Esophagus squamous epithelium (tissue), 4 donors: ENCODE measurements at regions not wholly inside any gene's neighbourhood (a gene's known extent, or its start where the extent isn't known, plus 50 kb on each side); places are given as distances from the start of the nearest gene placed in this dataset.

ENCODE experiments used
- POLR2A ChIP-seq, 4 donors: fragments of 450-650 bp; IDR thresholded peaks; one replicate each; pipeline ENCODE4 v1.6.1; 2017; ENCODE audit warnings: antibody characterized with exemption in 4 of 4, mild to moderate bottlenecking in 4 of 4, moderate library complexity in 3 of 4
- TF ChIP-seq, protein P1 (sequence below), 6 experiments: fragments of 450-650 bp in 4 of 6; fragments of 200-600 bp in 2 of 6; sonication (generic) in 2 of 6; IDR thresholded peaks; one replicate each; pipeline ENCODE4 v1.5.1; 2016 to 2019; ENCODE audit warnings: antibody characterized with exemption in 6 of 6, mild to moderate bottlenecking in 4 of 6, moderate library complexity in 4 of 6

DNA sequence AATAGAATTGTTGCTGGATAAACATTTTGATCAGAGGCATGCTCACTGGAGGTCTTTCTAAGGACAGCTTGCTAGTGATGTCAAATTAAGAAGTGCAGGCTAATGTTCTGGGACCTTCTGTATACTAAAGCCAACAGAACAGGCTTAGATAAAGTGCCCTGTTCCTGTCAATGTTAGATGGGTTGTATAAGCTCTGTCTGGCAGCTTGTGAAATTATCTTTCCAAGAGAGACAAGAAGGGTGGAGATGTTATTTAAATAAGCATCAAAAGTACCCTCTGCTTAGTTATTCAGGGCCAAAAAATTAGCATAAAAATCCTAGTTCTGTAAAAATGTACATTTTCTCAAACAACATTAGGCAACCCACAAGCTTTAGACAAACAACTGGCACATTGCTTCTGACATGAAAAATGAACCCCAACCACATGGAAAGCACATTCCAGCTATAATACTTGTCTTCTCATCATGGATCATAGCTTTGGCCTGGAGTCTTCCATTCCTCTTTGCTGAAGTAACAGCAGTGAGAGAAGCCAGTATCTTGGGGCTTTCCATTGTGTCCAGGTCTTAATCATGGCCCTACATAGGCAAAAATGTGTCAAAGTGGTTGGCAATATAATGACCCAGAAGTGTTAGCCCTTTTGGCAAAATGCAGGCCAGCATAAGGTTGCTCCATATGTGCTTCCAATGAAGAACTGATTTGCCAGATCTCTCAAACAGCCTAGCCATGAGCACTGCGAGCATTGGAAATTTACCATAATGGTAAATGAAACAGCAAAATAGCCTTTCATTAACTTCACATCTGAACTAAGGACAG, 478.1 kb upstream of the ZNF804A start:
- TF ChIP-seq, protein P1, sequence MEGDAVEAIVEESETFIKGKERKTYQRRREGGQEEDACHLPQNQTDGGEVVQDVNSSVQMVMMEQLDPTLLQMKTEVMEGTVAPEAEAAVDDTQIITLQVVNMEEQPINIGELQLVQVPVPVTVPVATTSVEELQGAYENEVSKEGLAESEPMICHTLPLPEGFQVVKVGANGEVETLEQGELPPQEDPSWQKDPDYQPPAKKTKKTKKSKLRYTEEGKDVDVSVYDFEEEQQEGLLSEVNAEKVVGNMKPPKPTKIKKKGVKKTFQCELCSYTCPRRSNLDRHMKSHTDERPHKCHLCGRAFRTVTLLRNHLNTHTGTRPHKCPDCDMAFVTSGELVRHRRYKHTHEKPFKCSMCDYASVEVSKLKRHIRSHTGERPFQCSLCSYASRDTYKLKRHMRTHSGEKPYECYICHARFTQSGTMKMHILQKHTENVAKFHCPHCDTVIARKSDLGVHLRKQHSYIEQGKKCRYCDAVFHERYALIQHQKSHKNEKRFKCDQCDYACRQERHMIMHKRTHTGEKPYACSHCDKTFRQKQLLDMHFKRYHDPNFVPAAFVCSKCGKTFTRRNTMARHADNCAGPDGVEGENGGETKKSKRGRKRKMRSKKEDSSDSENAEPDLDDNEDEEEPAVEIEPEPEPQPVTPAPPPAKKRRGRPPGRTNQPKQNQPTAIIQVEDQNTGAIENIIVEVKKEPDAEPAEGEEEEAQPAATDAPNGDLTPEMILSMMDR (IDR thresholded peaks at IDR 0.05): no peak
- no peak for TF ChIP-seq POLR2A (IDR thresholded peaks at IDR 0.05)
